GM12873 (cell line): ENCODE measurements at regions not wholly inside any gene's neighbourhood (a gene's known extent, or its start where the extent isn't known, plus 50 kb on each side); places are given as distances from the start of the nearest gene placed in this dataset.

Source experiments
- CTCF ChIP-seq: IDR thresholded peaks from 2 replicates; pipeline ENCODE4 v1.5.1; 2012; ENCODE audit warnings: low read depth, mild to moderate bottlenecking, moderate library complexity, low read length, control low read depth; ENCODE audit not compliant: insufficient read depth; ENCODE audit errors: missing control alignments

GRCh38 chr6:126258150-126258549, 81.8 kb upstream of the CENPW start:
- no peak for TF ChIP-seq CTCF

- TF ChIP-seq CTCF: no peak
These were observed 78.0 kb upstream of the CENPW start for GRCh38 chr6:126261792-126262421.

- no peak for TF ChIP-seq CTCF
These were observed 75.7 kb upstream of the CENPW start for GRCh38 chr6:126264265-126264664.

- no peak for TF ChIP-seq CTCF
These were observed 73.3 kb upstream of the CENPW start for GRCh38 chr6:126266664-126267063.

GRCh38 chr6:126267626-126268025, 72.3 kb upstream of the CENPW start:
- no peak for TF ChIP-seq CTCF

- TF ChIP-seq CTCF: no peak
These were observed 71.8 kb upstream of the CENPW start for GRCh38 chr6:126268092-126268491.

GRCh38 chr6:126280287-126280686, 59.6 kb upstream of the CENPW start:
- TF ChIP-seq CTCF: no peak

- TF ChIP-seq CTCF: no peak
These were observed 54.0 kb upstream of the CENPW start for GRCh38 chr6:126285871-126286365.
